HG03460 (cell line): ENCODE measurements at regions not wholly inside any gene's neighbourhood (a gene's known extent, or its start where the extent isn't known, plus 50 kb on each side); places are given as distances from the start of the nearest gene placed in this dataset.
"Not testable (repeated sequence)": the region's sequence is repeated elsewhere in the genome, so short reads cannot be mapped to it uniquely, and the experiment has no call there.

Source experiments
- ATAC-seq: cut with Tn5 transposase; IDR thresholded peaks from one replicate; pipeline ENCODE4 v1.9.1; 2021; ENCODE audit not compliant: unreplicated experiment

DNA sequence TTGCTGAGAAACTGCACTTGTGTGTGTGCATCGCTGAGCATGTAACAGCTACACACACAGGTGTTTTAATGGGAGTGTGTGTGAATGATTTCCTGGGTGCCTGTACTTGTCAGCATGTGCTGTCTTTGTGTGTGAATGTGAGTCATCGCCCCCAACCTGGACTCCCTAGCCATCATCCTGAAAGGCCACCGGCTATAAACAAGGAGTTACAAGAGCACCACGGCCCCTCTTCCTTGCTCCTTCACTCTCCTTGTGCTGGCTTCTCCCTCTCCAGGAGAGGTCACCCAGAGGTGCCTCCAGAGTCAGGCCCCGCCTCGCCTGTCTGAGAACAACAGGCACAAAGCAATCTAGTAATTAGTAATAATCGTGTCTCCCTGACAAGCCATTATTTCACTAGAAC is 419.2 kb downstream of the BUD13 start:
- no peak for ATAC-seq

DNA sequence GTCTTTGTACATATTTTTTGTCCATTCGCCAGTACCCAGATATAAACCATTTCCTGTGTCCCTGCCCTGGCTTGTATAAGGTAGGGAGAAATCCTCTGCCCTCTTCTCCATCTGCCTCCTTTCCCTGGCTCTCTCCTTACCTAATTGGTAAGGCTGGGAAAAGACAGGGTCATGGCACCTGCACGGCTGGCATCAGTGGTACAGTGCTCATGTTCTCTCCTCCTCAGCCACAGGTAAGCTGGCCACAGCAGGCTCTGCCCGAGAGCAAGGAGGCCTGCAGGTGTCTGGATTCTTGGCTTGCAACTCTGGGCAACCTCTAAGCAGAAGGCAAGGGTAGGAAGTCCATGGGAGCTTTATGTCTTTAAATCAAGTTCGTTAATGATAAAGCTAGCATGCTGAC is 419.9 kb downstream of the BUD13 start:
- no peak for ATAC-seq

DNA sequence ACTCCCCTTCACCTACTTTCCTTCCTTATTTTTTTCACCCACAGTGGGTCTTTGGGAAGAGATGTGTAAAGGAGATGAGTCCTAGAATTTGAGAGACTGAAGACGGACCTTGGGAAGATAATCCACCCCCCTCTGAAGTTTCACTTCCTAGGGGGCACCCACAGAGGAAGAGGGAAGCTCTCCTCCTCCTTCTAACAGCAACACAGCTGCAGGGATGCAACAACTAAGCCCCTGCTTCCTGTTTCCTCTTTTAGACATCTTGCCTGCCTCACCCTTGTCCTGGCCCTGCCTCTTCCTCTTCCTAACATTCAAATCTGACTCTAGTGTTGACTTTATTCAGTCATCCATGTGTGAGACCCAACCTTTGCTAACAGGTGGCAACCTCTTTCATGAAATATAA is 424.6 kb downstream of the BUD13 start:
- no peak for ATAC-seq

DNA sequence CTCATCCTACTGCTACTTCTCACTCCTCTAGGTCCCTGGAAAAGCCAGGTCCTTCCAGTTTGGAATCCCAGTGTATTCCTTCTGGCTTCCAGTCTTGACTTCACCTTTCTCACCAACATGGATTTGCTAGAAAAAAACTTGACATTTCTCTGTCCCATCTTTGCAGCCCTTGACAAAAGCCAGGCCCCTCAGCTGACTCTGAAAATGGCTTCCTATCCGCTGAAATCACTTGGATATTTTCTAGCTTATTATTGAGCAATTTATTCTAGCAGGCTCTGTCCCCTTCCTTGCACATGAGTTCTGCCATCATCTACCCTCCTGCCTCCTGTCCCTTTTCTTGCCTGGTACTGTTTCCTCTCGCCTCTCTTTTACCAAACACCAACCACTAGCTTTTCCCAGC is 427.2 kb downstream of the BUD13 start:
- no peak for ATAC-seq

DNA sequence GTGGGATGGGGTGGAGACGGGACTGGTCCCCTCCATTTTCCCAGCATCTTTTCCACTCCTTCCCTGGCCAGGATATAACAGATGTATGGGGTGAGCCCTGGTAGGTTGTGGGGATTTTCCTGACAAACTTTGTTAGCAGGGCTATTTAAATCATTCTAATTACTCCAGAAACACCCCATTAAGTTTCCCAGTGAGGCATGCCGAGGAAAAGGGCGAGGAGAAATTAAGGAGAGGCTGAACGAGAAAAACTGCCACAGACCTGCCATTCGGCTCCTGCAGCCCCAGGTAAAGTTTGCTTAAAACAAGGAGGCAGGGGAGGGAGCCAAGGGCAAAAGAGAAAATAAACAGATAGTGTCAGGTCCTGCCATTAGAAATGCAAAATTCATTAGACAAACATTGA is 428.2 kb downstream of the BUD13 start:
- no peak for ATAC-seq

DNA sequence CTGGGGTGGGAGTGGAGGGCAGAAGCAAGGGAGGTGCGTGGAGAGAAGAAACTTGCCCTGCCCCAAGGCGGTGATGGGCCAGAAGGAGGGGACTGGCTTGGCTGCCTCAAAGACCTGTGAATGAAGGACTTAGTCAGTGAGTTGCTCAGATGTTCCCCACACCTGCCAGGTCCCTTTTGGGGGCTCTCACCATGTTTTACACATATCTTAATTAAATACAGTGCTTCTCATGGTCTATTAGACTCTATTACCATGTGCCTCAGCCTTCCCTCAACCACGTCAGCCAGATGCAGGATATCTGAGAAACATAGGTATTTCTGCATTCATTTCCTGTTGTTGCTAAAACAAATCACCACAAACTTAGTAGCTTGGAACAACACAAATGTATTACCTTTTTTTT is 429.5 kb downstream of the BUD13 start:
- ATAC-seq = no peak

DNA sequence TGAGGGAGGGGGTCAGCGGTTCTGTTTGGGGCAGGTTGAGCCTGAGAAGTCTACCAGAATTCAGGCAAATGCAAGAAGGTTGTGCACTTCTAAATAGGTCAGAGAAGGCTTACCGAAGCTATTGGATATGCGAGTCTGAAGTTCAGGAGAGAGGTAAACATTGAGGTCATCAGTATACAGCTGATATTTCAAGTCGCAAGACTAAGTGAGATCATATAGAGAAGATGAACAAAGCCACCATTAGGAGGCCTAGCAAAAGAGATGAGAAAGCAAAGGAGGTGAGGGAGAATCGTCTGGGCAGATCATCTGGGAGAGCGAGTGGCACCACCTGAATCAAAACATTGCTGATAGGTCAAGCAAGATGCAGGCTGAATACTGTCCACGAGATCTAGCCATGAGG is 430.6 kb downstream of the BUD13 start:
- ATAC-seq = no peak

DNA sequence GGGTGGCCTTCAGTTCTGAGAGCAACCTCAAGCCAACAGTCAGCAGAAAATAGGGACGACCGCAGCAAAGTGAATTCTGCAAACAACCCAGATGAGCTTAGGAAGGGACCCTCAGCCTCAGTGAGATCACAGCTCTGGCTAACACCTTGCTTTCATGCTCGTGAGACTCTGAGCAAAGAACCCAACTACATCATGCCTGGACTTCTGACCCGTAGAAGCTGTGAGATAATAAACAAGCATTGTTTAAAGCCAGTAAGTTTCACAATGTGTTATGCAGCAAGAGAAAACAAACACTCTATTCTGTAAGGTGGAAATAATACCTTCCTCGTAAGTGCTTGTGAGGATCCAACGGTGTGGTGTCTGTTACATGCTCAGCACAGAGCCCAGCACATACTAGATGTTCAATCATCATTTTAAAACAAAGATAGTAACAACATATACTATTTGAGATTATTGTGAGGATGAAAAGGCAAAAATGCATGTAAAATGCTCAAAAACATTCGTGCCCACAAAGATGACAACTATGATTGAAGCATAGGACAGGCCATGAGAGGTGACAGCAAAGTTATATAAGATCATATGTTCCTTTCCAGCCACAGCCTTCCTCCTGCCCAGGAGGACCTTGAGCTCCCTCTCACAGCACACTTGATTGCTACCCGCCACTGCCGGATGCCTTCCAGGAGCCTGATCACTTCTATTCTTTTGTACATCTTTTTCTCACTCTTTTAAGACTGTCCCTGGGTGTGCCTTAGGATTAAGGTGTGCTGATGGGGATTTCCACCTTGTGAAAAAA is 433.3 kb downstream of the BUD13 start:
- ATAC-seq = no peak

DNA sequence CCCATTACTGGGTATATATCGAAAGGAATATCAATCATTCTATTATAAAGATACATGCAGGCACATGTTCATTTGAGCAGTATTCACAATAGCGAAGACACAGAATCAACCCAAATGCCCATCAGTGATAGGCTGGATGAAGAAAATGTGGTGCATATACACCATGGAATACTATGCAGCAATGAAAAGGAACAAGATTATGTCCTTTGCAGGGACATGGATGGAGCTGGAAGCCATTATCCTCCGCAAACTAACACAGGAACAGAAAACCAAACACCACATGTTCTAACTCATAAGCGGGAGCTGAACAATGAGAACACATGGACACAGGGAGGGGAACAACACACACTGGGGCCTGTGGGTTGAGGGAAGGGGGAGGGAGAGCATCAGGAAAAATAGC is 434.3 kb downstream of the BUD13 start:
- ATAC-seq = not testable (repeated sequence)

DNA sequence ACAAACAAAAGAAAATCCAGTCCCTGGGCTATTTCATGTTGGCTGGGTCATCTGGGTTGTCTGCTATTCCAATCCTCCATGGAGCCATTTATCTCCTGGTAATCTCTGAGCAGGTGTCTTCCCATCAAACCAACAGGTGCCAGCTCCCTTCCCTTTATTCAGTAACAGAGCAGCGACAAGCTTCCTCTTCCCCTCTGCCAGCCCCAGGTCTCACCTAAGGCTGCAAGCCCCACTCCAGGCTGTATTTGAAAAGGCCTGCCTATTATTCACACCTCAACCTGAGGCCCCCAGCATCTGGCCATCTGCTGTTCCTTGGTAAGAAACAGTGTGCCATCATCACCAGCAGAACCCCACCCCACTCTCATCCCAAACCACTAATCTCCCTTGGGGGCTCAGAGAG is 436.2 kb downstream of the BUD13 start:
- no peak for ATAC-seq

DNA sequence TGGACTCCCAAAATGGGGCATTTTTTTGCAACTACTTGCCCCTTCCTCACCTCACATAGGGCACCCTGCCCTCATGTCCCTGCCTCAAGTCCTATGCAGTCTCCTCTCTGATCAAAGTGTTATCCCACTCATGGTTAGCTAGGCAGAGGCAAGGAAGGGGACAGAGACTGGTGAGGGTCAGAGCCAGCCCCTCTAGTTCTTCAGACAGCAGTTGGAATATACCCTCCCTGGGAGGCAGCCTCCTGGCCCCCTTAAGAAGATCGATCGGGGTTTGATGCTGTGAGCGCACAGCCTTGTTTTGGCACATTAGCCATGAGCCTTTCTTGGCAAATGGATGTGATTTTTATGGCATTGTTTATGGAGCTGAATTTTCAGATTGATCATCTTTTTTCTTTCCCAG is 436.9 kb downstream of the BUD13 start:
- no peak for ATAC-seq

DNA sequence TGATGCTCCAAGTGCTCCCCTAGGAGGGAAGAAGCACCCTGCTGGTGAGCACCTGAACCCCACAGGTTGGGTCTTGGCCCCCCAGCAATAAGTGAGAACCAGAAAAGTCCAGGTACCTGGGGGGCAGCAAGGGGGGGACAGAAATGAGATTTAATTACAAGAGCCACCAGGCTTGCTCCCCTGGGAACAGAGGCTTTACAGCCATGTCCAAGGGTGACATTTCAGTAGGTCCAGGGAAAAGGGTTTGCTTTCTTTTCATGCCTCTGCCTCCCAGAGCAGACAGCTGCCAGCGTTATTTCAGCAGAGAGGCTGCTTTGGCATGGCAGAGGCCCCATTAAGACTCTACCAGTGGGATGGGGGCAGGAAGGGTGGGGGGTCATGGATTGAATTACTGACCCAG is 437.7 kb downstream of the BUD13 start:
- ATAC-seq = no peak

DNA sequence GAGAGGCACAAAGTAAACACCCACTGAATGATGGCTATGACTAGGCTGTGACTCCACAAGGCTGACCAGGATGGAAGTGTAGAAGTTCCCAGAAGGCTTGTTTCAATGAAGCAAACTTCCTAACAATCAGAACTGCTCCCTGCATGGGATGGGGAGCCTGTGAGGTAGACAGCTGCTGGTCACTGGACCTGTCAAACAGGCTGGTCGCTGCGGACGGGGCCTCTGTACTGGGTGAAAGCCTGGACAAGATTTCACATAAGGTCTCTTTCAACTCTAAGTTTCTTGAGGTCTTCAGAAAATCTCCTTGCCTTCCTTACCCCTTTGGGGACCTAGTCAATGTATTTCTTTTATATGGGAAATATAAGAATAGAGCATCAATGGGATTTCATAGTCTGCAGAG is 438.2 kb downstream of the BUD13 start:
- ATAC-seq = no peak

DNA sequence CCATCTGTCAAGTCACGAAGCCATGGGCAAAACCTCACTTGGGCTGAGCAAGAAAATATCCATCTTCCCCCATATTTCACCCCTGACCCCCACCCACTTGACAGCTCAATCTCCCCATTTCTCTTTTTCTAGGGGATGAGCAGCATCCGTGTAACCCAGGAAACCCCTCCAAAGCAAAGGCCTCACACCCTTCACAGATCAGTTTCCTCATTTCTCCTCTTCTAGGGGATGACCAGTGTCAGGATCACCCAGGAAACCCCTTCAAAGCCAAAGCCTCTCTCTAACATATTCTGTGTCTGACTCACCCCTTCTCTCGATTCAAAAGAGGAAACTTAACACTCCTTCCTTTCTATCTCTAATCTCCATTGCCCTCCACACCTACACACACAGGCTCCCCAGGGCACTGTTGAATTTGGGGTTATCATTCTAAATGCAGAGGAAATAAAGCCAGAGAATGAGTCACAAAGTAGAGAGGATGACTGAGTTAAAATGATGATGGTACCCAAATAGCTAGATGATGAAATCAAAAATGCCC is 439.7 kb downstream of the BUD13 start:
- ATAC-seq = no peak

DNA sequence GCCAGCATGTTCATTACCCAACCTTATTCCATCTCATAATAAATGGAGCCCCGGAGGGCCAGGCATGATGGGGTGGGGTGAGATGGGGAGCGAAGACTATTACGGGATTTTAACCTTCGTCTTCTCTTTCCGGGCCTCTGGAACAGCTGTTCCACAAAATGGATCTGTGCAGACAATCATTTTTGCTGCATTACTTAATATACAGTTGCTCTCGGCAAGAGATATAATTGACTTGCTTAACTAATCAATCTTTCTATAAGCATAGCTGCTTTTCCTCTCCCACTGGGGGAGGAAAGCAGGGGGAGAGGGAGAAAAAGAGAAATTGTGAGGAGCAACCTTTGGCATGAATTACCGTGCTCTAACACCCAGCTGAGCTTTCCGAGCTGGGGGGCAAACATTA is 440.4 kb downstream of the BUD13 start:
- no peak for ATAC-seq

DNA sequence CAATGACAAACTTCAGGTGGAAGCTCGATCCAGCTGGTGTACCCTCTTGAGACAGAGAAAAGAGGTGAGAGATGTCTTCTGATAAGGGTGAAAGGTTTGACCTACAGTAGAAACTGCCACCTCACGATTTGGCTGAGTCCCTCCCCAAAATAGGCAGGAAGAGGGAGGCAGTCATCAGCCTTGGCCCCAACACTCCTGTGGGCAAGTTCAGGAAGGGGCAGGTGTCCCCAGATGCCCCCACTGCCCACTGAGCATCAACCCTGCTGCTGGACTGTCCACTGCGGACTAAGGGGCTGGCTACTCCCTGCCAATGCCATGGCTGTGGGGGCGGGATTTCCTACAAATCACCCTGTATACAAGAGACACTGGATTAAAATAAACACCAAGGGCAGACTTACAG is 441.4 kb downstream of the BUD13 start:
- no peak for ATAC-seq

DNA sequence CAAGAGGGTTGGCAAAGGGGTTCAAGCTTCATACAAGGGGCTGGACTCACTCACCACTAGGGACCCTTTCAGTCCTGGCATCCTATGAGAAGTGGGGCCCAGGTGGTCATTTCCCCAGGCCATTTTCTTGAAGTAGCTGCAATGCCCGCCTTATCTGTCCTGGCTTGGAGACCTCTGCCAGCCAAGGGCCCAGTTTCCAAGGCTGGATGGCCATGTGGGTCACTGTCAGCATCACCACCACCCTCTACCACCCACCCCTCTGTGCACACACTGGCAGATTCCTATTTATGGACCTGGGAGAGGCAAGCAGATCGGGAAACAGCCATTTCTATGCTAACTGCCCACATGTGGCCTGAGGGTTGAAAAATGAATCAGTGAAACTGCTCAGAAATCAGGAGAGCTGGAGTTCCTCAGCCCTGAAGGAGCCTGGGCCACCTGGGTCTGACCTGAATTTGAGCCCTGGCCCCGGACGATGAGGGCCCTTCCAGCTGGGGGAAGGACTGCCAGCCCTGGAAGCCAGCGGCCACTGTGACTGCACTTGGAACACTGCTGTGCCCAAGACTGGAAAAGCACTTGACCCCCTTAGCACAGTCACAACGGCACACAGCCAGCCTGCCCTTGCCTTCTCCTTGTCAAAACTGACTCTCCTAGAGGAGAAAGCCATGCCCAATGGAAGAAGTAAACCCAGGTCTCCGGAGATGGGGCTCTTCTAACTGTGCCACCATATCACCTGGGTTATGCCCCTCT is 442.2 kb downstream of the BUD13 start:
- no peak for ATAC-seq

DNA sequence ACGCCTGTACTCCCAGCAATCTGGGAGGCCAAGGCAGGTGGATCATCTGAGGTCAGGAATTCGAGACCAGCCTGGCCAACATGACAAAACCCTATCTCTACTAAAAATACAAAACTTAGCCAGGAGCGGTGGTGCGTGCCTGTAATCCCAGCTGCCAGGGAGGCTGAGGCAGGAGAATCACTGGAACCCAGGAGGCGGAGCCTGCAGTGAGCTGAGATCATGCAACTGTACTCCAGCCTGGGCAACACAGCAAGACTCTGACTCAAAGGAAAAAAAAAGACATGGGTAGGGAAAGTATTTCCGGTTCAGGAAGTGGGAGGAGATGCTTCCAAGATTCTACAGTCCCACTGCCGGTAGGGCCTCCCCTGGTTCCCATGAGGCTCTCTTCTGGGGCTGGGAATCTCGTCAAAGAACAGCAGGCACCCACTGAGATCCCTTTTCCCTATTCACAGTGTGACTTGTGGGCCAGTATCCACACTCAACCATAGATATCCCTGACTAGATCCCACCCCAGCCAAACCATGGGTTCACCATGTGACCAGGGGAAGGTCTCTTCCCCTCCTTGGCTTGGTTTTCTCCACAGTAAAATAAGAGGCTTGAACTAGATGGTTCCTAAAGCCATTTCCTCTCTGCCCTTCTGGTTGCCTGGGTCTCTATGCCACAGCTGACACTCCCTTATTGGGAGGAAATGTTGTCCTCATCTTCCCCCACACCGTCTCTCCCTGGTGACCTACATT is 443.3 kb downstream of the BUD13 start:
- no peak for ATAC-seq

DNA sequence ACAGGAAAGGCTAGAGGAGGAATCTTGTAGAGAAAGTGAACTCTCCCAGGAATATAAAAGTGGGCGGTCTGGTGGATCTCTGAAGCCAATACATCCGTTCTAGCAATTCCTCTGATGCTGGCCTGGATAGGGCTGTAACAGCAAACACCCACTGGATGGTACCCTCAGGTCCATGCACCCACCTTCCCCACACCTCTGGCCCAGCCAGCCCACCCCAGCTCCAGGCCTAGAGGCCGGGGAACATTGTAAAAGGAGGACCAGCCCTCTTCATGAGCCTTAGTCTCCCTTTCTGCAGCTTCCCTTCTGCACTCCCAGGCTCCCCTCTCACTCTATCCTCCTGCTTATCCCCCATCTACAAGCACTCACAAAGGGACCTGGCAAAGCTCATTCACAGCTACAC is 443.9 kb downstream of the BUD13 start:
- ATAC-seq = no peak

DNA sequence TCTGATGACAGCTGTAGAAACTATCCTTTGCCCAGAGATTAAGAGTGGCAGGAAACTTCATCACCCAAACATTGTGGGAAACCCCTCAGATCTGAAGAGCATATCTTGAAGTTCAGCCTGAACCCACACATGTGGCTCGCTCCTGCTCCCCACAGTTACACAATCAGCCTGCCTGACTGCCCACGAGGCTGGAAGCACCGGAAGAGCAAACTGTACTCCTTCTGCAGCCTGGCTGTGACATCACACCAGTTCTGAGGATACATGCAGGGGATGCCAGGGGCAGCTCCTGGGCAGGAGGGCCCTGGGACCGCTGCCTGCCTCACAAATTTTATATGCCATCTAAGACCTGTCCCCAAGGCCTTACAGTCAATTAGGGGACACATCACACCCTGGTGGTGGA is 444.4 kb downstream of the BUD13 start:
- ATAC-seq = no peak

DNA sequence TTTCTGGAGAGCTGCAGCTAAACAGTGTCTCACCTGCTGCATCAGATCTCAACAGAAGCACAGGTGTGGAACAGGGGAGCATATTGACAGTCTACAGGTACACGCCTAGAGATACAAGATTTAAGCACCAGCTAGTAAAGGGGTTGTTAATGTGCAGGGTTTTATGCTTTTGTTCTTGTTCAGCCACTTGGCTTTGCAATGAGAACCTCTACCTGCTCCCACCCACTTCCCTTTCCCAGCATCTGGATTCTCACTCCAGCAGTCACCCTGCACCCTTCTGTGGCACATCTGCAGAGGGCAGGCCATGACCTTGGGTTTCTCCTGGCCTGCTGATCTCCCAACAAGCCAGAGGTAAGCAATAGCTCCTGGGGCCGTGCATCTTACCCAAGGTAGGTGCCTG is 446.6 kb downstream of the BUD13 start:
- ATAC-seq = no peak

DNA sequence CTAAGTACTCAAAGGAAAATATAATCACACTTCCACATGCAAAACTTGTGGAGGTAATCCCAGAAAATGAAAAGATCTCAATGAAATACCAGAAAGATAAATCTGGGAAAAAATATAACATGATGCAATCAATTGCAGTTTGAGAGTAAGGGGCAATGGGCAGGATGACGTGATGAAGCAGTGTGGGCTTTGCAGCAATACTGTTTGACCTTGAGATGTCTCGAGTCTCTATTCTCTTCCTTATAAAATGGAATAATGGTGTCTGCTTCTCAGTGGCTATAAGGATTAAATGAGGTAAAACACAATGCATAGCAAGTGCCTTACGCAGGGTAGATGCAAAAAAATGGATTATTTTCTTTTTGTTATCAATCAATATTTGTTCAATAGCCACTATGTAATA is 447.5 kb downstream of the BUD13 start:
- no peak for ATAC-seq
